SK-N-SH treated with all-trans-retinoic acid at 6 μM for 48 hours (cell line): ENCODE measurements at regions not wholly inside any gene's neighbourhood (a gene's known extent, or its start where the extent isn't known, plus 50 kb on each side); places are given as distances from the start of the nearest gene placed in this dataset.
"Not testable (repeated sequence)": the region's sequence is repeated elsewhere in the genome, so short reads cannot be mapped to it uniquely, and the experiment has no call there.

Experiments
- ATAC-seq: fragments of 200-7000 bp; cut with Tn5 transposase; 3 replicates; pipeline ENCODE4 v1.9.1; 2020; ENCODE audit warnings: mild to moderate bottlenecking, moderate library complexity
- BACH2 ChIP-seq: fragments of 250-450 bp; sonication (Bioruptor Pico); IDR thresholded peaks from 2 replicates; pipeline ENCODE4 v1.9.0; 2021; ENCODE audit warnings: mild to moderate bottlenecking, borderline replicate concordance
- GLIS3 ChIP-seq: fragments of 250-450 bp; sonication (Bioruptor Pico); IDR thresholded peaks from 2 replicates; pipeline ENCODE4 v1.5.0; 2020; ENCODE audit warnings: mild to moderate bottlenecking, moderate library complexity
- ISL1 ChIP-seq: fragments of 250-450 bp; sonication (Bioruptor Pico); IDR thresholded peaks from 2 replicates; pipeline ENCODE4 v2.1.2; 2022; ENCODE audit warnings: mild to moderate bottlenecking, moderate library complexity
- PPARA ChIP-seq: fragments of 250-450 bp; sonication (Bioruptor Pico); IDR thresholded peaks from 2 replicates; pipeline ENCODE4 v1.5.0; 2020; ENCODE audit warnings: mild to moderate bottlenecking, borderline replicate concordance
- ZFP30 ChIP-seq: fragments of 450-650 bp; formaldehyde crosslinking; IDR thresholded peaks from 2 replicates; pipeline ENCODE4 v1.5.0; 2022; ENCODE audit warnings: mild to moderate bottlenecking, moderate library complexity
- ZNF70 ChIP-seq: fragments of 450-650 bp; formaldehyde crosslinking; IDR thresholded peaks from 2 replicates; pipeline ENCODE4 v1.5.0; 2020; ENCODE audit warnings: mild to moderate bottlenecking, moderate library complexity
- TF ChIP-seq, protein P1 (sequence below): fragments of 250-450 bp; sonication (Bioruptor Pico); IDR thresholded peaks from 2 replicates; pipeline ENCODE4 v1.5.1; 2020; ENCODE audit warnings: low read depth, mild to moderate bottlenecking, moderate library complexity
- TF ChIP-seq, protein P2 (sequence below): fragments of 250-450 bp; sonication (Bioruptor Pico); IDR thresholded peaks from 2 replicates; pipeline ENCODE4 v1.8.0; 2020; ENCODE audit warnings: mild to moderate bottlenecking, moderate library complexity, borderline replicate concordance

- TF ChIP-seq, protein P1, sequence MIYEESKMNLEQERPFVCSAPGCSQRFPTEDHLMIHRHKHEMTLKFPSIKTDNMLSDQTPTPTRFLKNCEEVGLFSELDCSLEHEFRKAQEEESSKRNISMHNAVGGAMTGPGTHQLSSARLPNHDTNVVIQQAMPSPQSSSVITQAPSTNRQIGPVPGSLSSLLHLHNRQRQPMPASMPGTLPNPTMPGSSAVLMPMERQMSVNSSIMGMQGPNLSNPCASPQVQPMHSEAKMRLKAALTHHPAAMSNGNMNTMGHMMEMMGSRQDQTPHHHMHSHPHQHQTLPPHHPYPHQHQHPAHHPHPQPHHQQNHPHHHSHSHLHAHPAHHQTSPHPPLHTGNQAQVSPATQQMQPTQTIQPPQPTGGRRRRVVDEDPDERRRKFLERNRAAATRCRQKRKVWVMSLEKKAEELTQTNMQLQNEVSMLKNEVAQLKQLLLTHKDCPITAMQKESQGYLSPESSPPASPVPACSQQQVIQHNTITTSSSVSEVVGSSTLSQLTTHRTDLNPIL (CRISPR knock-in tag), result no peak
- TF ChIP-seq, protein P2, sequence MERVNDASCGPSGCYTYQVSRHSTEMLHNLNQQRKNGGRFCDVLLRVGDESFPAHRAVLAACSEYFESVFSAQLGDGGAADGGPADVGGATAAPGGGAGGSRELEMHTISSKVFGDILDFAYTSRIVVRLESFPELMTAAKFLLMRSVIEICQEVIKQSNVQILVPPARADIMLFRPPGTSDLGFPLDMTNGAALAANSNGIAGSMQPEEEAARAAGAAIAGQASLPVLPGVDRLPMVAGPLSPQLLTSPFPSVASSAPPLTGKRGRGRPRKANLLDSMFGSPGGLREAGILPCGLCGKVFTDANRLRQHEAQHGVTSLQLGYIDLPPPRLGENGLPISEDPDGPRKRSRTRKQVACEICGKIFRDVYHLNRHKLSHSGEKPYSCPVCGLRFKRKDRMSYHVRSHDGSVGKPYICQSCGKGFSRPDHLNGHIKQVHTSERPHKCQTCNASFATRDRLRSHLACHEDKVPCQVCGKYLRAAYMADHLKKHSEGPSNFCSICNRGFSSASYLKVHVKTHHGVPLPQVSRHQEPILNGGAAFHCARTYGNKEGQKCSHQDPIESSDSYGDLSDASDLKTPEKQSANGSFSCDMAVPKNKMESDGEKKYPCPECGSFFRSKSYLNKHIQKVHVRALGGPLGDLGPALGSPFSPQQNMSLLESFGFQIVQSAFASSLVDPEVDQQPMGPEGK (CRISPR knock-in tag), result no peak
- ATAC-seq, result no peak
Measured at GRCh38 chr12:89058402-89058801, 293.9 kb downstream of the DUSP6 start.

GRCh38 chr12:89053817-89054216 is 298.5 kb downstream of the DUSP6 start:
- ATAC-seq, result not testable (repeated sequence)

GRCh38 chr12:89051065-89051677 is 301.1 kb downstream of the DUSP6 start:
- ATAC-seq, result peak; percentile 90
- TF ChIP-seq ZNF70 (CRISPR knock-in tag), result peak; percentile 33; the same call in 1 of the 2 replicates
- TF ChIP-seq, protein P2 (CRISPR knock-in tag), result no peak

- no peak for ATAC-seq
- TF ChIP-seq ISL1, result 0 out of 2 replicates have a peak, but pooled peaks have one; percentile 9
- no peak for TF ChIP-seq PPARA
Measured at GRCh38 chr12:89047856-89048418, 304.4 kb downstream of the DUSP6 start.

DNA sequence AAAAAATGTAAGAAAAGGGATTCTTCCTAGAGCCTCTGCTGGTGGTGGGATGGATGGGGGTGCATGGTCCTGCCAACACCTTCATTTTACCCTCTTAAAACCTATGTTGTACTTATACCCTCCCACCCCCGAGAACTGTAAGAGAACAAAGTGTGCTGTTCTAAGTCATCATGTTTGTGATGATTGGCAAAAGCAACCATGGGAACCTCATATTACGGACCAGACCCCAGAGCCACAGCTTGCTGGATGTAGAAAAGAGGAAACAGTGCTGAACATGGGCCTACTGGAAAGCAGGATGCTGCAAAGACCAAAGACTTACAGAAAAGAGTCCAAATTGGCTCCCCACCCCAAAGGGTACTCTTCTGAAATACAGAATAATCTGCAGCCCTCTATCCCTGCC is 311.2 kb downstream of the DUSP6 start:
- no peak for ATAC-seq
- TF ChIP-seq ZFP30 (CRISPR knock-in tag) (no peak), BACH2 (CRISPR knock-in tag) (no peak)
- TF ChIP-seq, protein P1 (CRISPR knock-in tag), result no peak

GRCh38 chr12:89040146-89040964 is 311.9 kb downstream of the DUSP6 start:
- ATAC-seq, result no peak

GRCh38 chr12:89038831-89039512 is 313.3 kb downstream of the DUSP6 start:
- TF ChIP-seq BACH2 (CRISPR knock-in tag), result no peak
- TF ChIP-seq, protein P1 (CRISPR knock-in tag), result no peak
- ATAC-seq, result no peak

More at GRCh38 chr12:89040146-89040964, 311.9 kb downstream of the DUSP6 start:
- TF ChIP-seq GLIS3 (CRISPR knock-in tag), result no peak
- TF ChIP-seq ISL1, result peak; percentile 30; the same call in 1 of the 2 replicates
